GM12874 (cell line): ENCODE measurements at regions not wholly inside any gene's neighbourhood (a gene's known extent, or its start where the extent isn't known, plus 50 kb on each side); places are given as distances from the start of the nearest gene placed in this dataset.

Experiments
- CTCF ChIP-seq: IDR thresholded peaks from 2 replicates; pipeline ENCODE4 v1.5.1; 2011; ENCODE audit warnings: low read depth, mild to moderate bottlenecking, control low read depth, low read length, moderate library complexity; ENCODE audit not compliant: insufficient read depth

DNA sequence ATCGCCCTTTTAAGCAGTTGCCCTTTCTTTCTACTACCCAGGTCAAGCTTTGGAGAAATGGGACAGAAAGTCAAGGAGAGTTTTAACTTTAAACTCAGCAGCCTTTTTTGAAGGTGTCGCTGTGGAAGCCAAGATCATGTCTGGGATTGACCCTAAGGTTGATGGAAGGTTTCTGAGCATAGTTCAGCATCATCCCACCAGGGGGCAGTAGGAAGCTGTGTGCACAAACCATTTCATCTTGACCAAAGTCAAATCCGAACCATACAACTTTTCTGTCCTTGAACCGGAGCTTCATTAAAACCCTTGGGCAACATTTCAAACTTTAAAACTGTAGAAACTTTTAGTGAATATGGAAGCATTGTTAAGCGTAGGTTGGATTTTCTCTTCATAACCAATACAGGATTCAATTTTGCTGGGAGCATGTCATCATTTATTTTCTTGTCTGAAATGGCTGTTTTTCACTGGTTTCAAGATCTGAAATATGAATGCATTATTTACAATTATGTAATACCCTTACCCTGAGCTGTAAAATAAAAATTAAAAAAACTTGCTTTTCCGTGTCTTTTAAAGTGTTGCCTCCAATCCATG lies 214.4 kb upstream of the KIAA1217 start:
- peak; percentile 81 for TF ChIP-seq CTCF

- no peak for TF ChIP-seq CTCF
Measured at GRCh38 chr10:23999445-23999844, 209.5 kb upstream of the KIAA1217 start.

- TF ChIP-seq CTCF, result no peak
Measured at GRCh38 chr10:24000271-24000813, 208.6 kb upstream of the KIAA1217 start.

- no peak for TF ChIP-seq CTCF
Measured at GRCh38 chr10:24006741-24007140, 202.2 kb upstream of the KIAA1217 start.

DNA sequence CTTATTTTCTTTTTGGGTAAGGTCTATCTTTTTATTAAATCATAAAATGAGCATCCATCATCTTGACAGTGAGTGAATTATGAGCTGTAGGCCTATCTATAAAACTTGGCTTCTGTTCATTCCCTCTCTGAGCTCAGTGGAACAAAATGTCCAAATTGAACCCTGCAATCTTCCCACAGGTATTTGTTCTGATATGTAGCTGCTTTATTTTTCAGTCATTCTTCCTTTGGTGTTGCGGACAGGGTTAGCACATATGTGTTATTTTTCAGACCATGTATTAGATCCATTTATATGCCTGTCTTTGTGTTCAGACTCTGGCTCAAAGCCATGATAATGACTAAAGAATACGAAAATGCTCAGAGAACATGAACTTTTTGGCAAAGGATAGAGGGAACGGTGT lies 201.6 kb upstream of the KIAA1217 start:
- TF ChIP-seq CTCF, result no peak

DNA sequence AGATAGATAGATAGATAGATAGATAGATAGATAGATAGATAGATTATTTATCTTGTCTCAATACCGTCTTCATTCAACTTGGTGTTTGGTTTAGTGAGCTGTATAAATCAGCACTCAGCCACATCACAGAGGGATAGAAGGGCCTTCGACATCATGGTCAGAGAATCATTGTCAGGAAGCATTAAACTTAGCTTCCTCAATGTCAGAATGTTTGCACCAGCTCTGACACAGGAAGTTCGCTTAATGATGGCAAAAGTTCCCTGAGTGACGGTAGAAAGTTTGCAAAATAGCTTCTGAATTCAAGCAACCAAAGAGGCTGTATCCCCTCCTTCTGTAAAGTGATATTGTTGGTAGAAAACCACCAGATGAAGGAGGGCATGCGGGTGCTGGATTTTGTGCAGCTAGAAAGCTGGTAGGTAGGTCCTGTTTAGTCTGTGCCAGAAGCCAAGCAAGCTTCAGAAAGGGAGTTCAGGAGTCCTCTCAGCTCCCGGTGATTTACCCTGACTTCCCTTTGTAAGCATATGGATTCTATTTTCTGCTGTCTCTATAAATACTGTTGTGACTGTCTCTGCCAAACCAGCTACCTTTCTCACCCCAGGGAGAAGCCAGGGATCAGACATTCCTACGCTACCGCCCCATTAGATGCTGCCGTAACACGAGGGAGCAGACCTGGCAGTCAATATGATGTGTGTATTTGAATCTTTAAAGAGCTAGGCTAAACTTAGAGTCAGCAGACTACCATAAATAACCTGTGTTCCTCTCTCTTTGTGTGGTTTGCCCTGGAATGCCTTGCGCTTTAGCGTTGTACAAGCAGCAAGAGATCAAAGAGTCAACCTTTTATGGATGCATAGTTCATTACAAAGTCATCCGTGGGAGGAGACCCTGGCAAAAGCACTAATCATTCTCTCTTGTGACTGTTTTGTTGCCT lies 200.5 kb upstream of the KIAA1217 start:
- TF ChIP-seq CTCF, result no peak

DNA sequence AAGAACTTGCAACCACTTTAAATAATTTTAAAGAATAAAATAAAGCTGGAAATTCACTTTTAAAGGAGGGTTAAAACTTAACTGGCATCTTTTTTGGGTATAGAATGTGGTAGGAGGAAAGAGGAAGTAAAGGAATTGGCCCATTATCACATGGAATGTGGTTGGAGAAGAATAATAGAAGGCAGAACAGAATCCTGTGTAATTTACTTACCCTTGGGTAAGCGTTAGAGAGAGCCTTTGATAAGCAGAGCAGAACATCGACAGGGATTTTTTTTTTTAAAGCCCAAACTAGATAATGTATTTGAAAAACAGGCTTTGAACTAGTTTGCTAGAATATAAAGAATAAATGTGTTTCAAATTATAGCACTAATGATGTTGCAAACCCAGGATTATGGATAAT lies 199.8 kb upstream of the KIAA1217 start:
- no peak for TF ChIP-seq CTCF
